ENCODE measurements at regions not wholly inside any gene's neighbourhood (a gene's known extent, or its start where the extent isn't known, plus 50 kb on each side); places are given as distances from the start of the nearest gene placed in this dataset.

- no peak for TF ChIP-seq CTCF (IDR thresholded peaks at IDR 0.05; ENCODE audit: unreplicated experiment in 3 of 3)
These were observed 184.7 kb upstream of the FRMPD4 start for GRCh38 chrX:11953615-11954014.

GRCh38 chrX:11954176-11954575, 184.1 kb upstream of the FRMPD4 start:
- Mint-ChIP-seq H3K4me3 (no peak overlapping the region), H3K4me1 (peaks cover 16% of the 10 kb centered on the region), H3K27me3 (ENCODE audit: low read depth) (no peaks in the 10 kb centered on the region), H3K9me3 (peaks cover 10% of the 10 kb centered on the region), H3K36me3 (ENCODE audit: low read depth) (no peaks in the 10 kb centered on the region), H3K27ac (peak overlapping the region in 2 of 3 experiments; percentile 84 to 92)
- no peak for TF ChIP-seq CTCF (IDR thresholded peaks at IDR 0.05; ENCODE audit: unreplicated experiment in 3 of 3)

More at GRCh38 chrX:11953615-11954014, 184.7 kb upstream of the FRMPD4 start:
- Mint-ChIP-seq H3K27me3 (ENCODE audit: low read depth) (no peaks in the 10 kb centered on the region), H3K9me3 (peaks cover 10% of the 10 kb centered on the region), H3K4me3 (no peak overlapping the region), H3K27ac (peak overlapping the region; percentile 28 to 92 (median 84)), H3K4me1 (peaks cover 20% of the 10 kb centered on the region), H3K36me3 (ENCODE audit: low read depth) (no peaks in the 10 kb centered on the region)

DNA sequence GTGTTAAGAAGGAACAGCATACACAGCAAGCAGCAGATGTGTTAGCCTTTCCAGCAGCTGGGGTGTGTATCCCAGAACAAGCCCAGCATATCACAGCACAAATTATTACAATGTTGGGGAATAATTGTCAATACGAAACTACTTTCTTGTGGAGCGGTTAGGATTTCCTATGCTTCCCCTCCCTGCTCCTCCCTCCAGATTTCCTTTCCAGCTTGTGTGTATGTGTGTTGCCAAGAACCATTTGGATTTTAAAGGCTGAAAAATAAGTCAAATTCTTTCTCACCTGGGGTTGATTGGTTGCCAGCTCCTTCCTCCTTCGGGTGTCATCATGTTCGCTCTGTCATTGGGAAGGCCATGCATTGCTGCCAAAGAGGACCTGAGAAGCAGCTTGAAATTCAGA, 178.2 kb upstream of the FRMPD4 start:
- H3K27ac Mint-ChIP-seq = no peak overlapping the region
- H3K4me1 Mint-ChIP-seq = no peaks in the 10 kb centered on the region
- H3K27me3 Mint-ChIP-seq (ENCODE audit: low read depth) = no peaks in the 10 kb centered on the region
- no peak overlapping the region for H3K4me3 Mint-ChIP-seq
- no peak for TF ChIP-seq CTCF (IDR thresholded peaks at IDR 0.05; ENCODE audit: unreplicated experiment in 3 of 3)
- H3K9me3 Mint-ChIP-seq = peaks cover 3% of the 10 kb centered on the region
- no peaks in the 10 kb centered on the region for H3K36me3 Mint-ChIP-seq (ENCODE audit: low read depth)

GRCh38 chrX:11965436-11965835, 172.8 kb upstream of the FRMPD4 start:
- H3K36me3 Mint-ChIP-seq (ENCODE audit: low read depth) = no peaks in the 10 kb centered on the region
- H3K27ac Mint-ChIP-seq = peak overlapping the region in 2 of 3 experiments; percentile 71 to 81
- no peak for TF ChIP-seq CTCF (IDR thresholded peaks at IDR 0.05; ENCODE audit: unreplicated experiment in 3 of 3)
- no peaks in the 10 kb centered on the region for H3K4me1 Mint-ChIP-seq
- H3K4me3 Mint-ChIP-seq = no peak overlapping the region
- H3K27me3 Mint-ChIP-seq (ENCODE audit: low read depth) = no peaks in the 10 kb centered on the region
- H3K9me3 Mint-ChIP-seq = peaks cover 3% of the 10 kb centered on the region

- Mint-ChIP-seq H3K36me3 (ENCODE audit: low read depth) (no peaks in the 10 kb centered on the region), H3K9me3 (no peaks in the 10 kb centered on the region), H3K4me1 (no peaks in the 10 kb centered on the region), H3K4me3 (no peak overlapping the region), H3K27me3 (ENCODE audit: low read depth) (no peaks in the 10 kb centered on the region), H3K27ac (no peak overlapping the region)
- TF ChIP-seq CTCF (IDR thresholded peaks at IDR 0.05; ENCODE audit: unreplicated experiment in 3 of 3) = no peak
These were observed 170.0 kb upstream of the FRMPD4 start for GRCh38 chrX:11967986-11968869.

DNA sequence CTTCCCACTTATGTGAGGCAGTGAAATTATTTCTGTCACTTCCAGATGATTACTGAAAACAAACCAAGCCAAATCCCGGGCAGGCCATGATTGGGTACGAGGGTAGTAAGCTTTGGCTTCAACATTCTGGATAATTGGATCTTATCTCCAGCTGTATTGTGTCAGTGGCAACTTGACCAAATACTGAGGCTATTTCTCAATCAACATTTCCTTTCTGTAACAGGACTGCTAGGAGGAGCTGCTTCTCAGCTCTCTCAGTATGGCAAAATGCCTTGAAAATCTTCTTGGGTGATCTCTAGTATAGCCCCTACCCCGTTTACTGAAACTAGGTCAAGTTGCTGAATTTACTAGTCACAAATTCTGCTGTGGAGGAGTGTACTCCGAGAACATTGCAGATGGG, 169.3 kb upstream of the FRMPD4 start:
- Mint-ChIP-seq H3K4me3 (no peak overlapping the region), H3K36me3 (ENCODE audit: low read depth) (no peaks in the 10 kb centered on the region), H3K4me1 (no peaks in the 10 kb centered on the region), H3K9me3 (no peaks in the 10 kb centered on the region), H3K27me3 (ENCODE audit: low read depth) (no peaks in the 10 kb centered on the region), H3K27ac (no peak overlapping the region)
- no peak for TF ChIP-seq CTCF (IDR thresholded peaks at IDR 0.05; ENCODE audit: unreplicated experiment in 3 of 3)

Measured in nephron (organoid).